GM12865 (cell line): ENCODE measurements at regions not wholly inside any gene's neighbourhood (a gene's known extent, or its start where the extent isn't known, plus 50 kb on each side); places are given as distances from the start of the nearest gene placed in this dataset.

Source experiments
- DNase-seq: peaks from one replicate; pipeline ENCODE4 v3.0.0; 2010; ENCODE audit warnings: low read depth
- H3K4me3 ChIP-seq: 2 replicates; pipeline ENCODE4 v1.5.1; 2011; ENCODE audit warnings: mild to moderate bottlenecking, low read depth, low read length, control low read depth
- CTCF ChIP-seq: IDR thresholded peaks from 2 replicates; pipeline ENCODE4 v1.5.1; 2011; ENCODE audit warnings: low read length, control low read depth, low read depth, inconsistent platforms; ENCODE audit not compliant: insufficient read depth; ENCODE audit errors: missing control alignments

GRCh38 chr5:164332349-164333196, 827.2 kb downstream of the MAT2B start:
- no peak for TF ChIP-seq CTCF
- no peak for DNase-seq
- no peak overlapping the region for H3K4me3 ChIP-seq

GRCh38 chr5:164335837-164336236, 830.4 kb downstream of the MAT2B start:
- DNase-seq = no peak
- no peak overlapping the region for H3K4me3 ChIP-seq
- no peak for TF ChIP-seq CTCF

GRCh38 chr5:164336276-164336675, 830.9 kb downstream of the MAT2B start:
- no peak overlapping the region for H3K4me3 ChIP-seq
- no peak for TF ChIP-seq CTCF
- no peak for DNase-seq

GRCh38 chr5:164336906-164337305, 831.5 kb downstream of the MAT2B start:
- TF ChIP-seq CTCF = no peak
- DNase-seq = no peak
- no peak overlapping the region for H3K4me3 ChIP-seq

- DNase-seq = no peak
- no peak for TF ChIP-seq CTCF
- no peak overlapping the region for H3K4me3 ChIP-seq
Measured at GRCh38 chr5:164341056-164341619, 835.7 kb downstream of the MAT2B start.

GRCh38 chr5:164345173-164345849, 839.9 kb downstream of the MAT2B start:
- no peak overlapping the region for H3K4me3 ChIP-seq
- TF ChIP-seq CTCF = no peak
- DNase-seq = no peak
